NCI-H69 (cell line): ENCODE measurements at regions not wholly inside any gene's neighbourhood (a gene's known extent, or its start where the extent isn't known, plus 50 kb on each side); places are given as distances from the start of the nearest gene placed in this dataset.

ENCODE experiments used
- DNase-seq: peaks from one replicate; lab custom pipeline; 2025; lab: John Stamatoyannopoulos, UW

DNA sequence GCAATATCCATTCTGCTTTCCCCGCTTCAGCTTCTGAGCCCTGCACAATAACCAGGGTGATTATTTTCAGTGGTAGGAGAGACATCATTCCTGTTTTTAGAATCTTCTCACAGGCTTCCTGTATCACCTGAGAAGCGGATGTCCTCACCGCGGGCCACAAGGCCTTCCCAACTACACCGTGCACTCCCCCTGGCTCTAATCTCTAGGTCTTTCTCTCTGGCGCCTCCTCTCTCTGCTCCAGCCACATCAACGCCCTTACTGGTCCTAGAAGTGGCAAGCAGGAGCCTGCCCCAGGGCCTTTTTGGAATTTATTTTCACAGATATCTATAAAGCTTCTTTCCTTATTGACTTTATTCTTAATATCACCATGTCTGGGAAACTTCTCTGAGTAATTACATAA is 675.2 kb upstream of the FRG1 start:
- DNase-seq, result no peak

GRCh38 chr4:189267312-189267965 is 673.2 kb upstream of the FRG1 start:
- DNase-seq, result no peak

DNA sequence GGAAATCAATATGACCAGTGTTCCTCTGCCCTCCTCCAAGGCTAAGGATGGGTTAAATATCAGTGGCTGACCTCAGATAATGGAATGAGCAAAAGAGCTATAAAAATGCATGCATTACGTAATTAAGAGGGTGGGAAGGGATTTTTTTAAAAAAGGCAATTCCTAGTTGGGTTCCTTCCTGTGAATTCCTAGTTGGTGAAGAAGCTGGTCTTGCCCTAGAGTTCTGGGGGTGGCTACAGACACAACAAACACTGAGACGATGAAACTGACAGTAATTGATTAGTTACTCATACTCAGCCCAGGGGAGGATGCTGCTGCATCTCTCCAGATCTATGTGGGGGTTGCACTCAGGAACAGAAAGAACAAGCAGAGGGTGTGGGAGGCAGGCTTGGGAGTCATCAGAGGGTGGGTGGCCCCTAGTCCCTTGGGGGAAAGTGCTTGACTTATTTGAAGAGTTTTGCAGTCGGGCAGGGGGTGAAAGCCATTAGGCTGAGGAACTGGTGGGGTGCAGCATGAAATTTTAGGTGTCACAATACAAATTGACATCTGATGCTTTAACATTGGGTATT is 662.0 kb upstream of the FRG1 start:
- DNase-seq, result no peak

DNA sequence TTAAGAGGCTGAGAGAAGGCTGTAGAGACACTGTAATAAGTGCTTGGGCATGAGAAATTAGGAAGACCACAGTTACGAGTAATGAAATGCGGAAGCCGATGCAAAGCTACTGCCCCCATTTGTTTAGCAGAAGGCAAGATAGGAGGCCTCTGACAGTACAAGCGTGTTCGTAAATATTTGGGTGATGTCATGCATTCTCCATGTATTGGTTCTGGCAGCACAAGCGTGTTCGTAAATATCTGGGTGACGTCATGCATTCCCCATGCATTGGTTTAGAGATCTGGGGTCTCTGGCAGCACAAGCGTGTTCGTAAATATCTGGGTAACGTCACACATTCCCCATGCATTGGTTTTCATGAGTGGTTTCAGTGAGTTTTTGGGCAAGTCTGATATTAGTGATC is 661.5 kb upstream of the FRG1 start:
- no peak for DNase-seq

DNA sequence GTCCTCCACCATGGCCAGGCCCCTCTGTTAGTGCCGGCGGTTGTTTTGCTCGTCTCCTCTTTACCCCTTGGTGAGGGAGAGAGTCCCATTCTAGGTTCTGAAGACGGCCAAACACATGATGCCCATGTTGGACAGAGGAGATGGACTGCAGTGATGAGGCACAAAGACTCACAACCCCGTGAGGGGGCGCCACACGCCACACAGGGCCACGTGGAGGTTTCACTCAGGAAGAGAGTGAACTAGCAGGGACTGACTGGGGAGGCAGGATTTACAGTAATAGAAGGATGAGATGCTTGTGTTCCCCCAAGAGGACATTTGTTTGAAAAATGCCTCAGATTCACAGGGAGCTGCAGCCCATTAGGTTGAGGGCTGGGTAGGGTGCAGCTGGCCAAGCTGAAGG is 655.3 kb upstream of the FRG1 start:
- DNase-seq, result no peak

DNA sequence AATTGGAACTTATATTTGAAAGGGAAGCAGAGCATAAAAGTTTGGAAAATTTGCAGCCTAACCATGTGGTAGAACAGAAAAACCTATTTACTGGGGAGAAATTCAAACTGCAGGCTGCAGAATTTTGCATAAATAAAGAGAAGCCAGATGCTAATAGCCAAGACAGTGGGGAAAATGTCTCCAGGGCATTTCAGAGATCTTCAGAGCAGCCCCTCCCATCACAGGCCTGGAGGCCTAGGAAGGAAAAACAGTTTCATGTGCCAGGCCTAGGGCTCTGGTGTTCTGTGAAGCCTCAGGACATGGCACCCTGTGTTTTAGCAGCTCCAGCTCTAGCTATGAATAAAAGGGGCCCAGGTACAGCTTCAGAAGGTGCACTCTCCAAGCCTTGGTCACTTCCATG is 648.7 kb upstream of the FRG1 start:
- no peak for DNase-seq

DNA sequence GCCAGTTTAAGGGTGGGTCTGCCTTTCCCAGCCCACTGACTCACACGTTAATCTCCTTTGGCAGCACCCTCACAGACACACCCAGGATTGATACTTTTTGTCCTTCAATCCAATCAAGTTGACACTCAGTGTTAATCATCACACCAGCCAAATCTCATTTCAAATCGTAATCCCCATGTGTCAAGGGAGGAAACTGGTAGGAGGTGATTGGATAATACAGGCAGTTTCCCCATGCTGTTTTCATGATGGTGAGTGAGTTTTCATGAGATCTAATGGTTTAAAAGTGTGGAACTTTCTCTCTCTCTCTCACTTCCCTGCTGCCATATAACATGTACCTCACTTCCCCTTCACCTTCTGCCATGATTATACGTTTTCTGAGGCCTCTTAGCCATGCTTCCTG is 647.2 kb upstream of the FRG1 start:
- DNase-seq, result no peak

DNA sequence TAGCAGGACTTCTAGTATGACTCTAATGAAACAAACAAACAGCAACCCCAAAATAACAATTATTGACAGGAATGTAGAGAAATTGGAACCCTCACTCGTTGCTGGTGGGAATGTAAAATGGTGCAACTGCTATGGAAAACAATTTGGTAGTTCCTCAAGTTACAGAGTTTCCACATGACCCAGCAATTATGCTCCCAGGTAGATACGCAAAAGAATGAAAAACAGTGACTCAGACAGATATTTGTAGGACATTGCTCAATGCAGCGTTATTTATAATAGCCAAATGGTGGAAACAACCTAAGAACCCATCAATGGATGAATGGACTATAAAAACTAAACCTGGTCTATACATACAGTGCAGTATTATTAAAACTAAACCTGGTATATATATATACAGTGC is 646.1 kb upstream of the FRG1 start:
- no peak for DNase-seq

- DNase-seq, result no peak
Observed at GRCh38 chr4:189299706-189300105, 641.0 kb upstream of the FRG1 start.

- DNase-seq, result no peak
Observed at GRCh38 chr4:189301692-189302091, 639.0 kb upstream of the FRG1 start.

DNA sequence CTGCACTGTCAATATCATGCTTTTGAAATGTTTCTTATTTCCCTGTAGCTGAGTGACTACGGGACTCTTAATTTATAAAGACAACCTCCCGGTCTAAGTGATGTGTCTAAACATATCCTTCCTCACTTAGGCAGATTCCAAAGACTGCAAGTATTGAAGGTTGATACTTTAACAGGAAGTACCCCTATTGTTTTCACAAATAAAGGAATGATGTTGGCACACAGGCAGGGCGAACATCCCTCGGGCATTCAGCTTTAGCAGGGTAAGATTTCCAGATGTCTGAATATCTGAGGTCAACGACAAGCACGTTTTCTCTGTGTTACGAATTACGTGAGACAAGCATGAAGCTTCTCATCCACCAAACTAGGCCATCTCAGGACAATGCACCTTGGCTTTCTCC is 638.0 kb upstream of the FRG1 start:
- no peak for DNase-seq

- DNase-seq, result no peak
Observed at GRCh38 chr4:189304167-189304566, 636.5 kb upstream of the FRG1 start.

GRCh38 chr4:189304809-189305208 is 635.9 kb upstream of the FRG1 start:
- DNase-seq, result no peak

GRCh38 chr4:189305500-189305899 is 635.2 kb upstream of the FRG1 start:
- DNase-seq, result peak; percentile 40

DNA sequence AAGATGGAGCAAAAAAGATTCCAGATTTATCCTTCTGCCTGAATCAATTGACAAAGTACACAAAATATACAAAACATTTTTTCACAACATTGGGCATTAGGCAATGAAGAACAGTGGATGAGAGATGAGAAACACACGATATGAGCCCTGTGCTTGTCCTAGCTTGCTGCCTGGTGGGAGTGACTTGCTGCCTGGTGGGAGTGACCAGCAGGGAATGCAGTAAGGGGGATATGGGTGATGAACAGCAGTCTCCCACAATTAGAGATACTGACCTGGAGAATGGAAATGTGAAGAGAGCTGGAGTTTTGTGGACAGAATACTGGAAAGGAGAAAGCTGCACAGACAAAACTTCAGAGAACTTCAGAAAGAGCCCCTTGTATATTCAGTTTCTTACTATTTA is 629.4 kb upstream of the FRG1 start:
- DNase-seq, result no peak

DNA sequence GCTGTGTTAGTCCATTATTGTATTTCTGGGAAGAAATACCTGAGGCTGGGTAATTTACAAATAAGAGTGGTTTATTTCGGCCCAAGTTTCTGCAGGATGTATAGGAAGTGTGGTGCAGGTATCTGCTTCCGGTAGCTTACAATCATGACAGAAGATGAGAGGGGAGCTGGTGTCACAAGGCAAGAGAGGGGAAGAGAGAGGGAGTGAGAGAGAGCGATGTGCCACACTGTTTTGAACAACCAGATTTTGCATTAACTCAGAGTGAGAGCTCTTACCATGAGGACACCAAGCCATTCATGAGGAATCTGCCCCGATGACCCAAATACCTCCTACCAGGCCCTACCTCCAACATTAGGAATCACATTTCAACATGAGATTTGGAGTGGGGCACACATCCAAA is 627.6 kb upstream of the FRG1 start:
- no peak for DNase-seq

GRCh38 chr4:189313861-189314513 is 626.7 kb upstream of the FRG1 start:
- DNase-seq, result no peak

DNA sequence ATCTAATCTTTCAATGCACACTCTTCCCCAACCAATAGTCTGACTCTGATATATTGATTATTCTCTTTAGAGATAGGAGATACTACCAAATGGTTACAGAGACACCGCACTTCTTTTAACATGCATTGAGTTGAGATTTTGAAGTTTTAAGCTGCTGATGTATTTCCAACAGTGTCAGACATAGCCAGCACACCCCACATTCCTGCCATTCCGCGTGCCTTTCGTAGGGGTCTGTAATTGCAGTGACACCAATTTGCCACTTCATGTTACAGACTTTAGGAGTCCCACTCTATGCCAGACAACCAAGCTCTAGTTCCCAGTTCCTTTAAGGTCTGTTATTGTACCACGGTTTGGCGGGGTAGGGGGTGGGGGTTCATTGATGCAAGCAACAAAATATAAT is 618.2 kb upstream of the FRG1 start:
- no peak for DNase-seq

- no peak for DNase-seq
Observed at GRCh38 chr4:189341881-189342280, 598.8 kb upstream of the FRG1 start.

DNA sequence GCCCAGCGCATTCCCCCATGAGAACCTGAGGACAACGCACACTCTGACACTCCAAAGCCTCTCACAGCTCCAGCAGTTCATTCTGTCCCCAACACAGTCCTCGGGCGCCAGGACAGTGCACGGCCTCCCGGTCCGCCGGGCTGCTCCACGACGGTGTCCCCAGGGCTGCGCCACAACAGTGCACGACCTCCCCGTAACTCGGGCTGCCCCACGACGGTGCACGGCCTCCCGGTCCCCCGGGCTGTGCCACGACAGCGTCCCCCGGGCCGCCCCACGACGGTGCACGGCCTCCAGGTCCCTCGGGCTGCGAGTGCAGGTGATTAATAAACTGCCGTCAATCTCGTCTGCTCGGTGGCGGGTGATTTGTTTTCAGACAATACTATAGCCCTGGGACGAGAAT is 585.1 kb upstream of the FRG1 start:
- DNase-seq, result no peak

DNA sequence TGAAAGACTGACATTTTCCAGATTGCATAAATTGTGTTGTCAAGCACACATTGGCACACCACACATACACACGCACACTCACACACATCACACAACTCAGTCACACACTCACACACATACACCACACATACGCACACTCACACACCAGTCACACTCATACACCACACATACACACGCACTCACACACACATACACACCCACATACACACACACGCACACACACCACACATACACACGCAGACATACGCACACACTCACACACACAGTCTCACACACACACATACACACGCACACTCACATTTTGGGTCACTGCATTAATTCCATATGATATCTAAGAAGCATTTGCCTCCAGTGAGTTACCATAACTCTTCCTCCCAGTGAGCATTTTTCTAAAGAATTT is 578.3 kb upstream of the FRG1 start:
- no peak for DNase-seq

DNA sequence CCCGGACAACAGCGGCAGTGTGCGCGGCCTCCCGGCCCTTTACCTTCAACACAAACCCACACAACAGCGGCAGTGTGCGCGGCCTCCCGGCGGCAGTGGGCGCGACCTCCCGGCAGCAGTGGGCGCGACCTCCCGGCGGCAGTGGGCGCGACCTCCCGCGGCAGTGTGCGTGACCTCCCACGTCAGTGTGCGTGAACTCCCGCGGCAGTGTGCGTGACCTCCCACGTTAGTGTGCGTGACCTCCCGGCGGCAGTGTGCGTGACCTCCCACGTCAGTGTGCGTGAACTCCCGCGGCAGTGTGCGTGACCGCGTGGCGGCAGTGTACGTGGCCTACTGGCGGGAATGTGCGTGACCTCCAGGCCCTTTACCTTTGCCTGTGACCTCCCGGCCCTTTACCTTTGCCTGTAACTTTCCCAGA is 576.6 kb upstream of the FRG1 start:
- DNase-seq, result no peak

DNA sequence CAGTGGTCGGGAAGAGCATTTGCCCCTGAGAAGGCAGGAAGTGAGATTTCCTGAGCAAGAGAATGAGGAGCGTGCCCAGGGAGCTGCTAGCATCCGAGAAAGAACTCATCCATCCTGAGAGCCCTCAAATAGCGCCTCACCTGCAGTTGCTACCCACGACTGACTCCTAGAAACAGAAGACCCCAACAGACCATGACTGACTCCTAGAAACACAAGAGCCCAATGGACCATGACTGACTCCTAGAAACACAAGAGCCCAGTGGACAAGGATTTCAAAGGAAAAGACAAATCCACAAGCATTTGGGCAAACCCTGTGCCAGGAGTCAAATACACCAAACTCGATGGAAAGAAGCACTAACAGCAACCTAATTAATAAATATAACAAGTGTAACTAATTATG is 575.2 kb upstream of the FRG1 start:
- no peak for DNase-seq

DNA sequence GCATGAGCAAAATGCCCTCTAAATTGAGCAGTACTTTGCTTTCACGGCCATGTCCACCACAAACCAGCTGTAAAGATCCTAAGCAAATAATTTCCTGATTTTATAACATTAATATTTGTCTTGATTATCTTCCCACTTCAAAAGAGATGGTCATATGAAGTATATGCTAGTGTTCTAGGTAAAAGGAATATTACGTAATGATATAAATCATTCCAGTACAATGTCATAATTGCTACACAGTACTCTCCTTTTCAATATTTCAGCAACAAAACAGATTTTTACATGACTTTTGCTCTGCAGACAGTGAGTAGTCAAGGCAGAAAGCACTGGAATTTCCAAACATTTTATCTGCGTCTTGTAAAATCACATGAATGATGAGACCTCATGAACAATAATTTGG is 572.8 kb upstream of the FRG1 start:
- DNase-seq, result no peak
